Nephron progenitor cell (in vitro differentiated cells): ENCODE measurements at regions not wholly inside any gene's neighbourhood (a gene's known extent, or its start where the extent isn't known, plus 50 kb on each side); places are given as distances from the start of the nearest gene placed in this dataset.
A peak's percentile ranks its signal among the peaks of the same experiment; 100 is the strongest.

Experiments
- DNase-seq: peaks from one replicate; pipeline ENCODE4 v3.0.0; 2021
- H3K27ac Mint-ChIP-seq: 2 replicates; pipeline ENCODE4 v1.8.0; 2021; ENCODE audit warnings: mild to moderate bottlenecking, moderate library complexity, mixed read lengths
- H3K27me3 Mint-ChIP-seq: 2 replicates; pipeline ENCODE4 v1.8.0; 2021; ENCODE audit warnings: mild to moderate bottlenecking, low read depth, mixed read lengths; ENCODE audit not compliant: poor library complexity
- H3K36me3 Mint-ChIP-seq: 2 replicates; pipeline ENCODE4 v1.8.0; 2021; ENCODE audit warnings: low read depth, mixed read lengths
- H3K4me1 Mint-ChIP-seq: 2 replicates; pipeline ENCODE4 v1.8.0; 2021; ENCODE audit warnings: mixed read lengths
- H3K4me3 Mint-ChIP-seq: 2 replicates; pipeline ENCODE4 v1.8.0; 2021; ENCODE audit warnings: mild to moderate bottlenecking, moderate library complexity, mixed read lengths
- H3K9me3 Mint-ChIP-seq: 2 replicates; pipeline ENCODE4 v1.8.0; 2021; ENCODE audit warnings: mild to moderate bottlenecking, moderate library complexity, mixed read lengths
- CTCF ChIP-seq: fragments of 200-600 bp; sonication (generic); IDR thresholded peaks from 2 replicates; pipeline ENCODE4 v1.5.0; 2021; ENCODE audit warnings: antibody characterized with exemption

- Mint-ChIP-seq H3K27me3 (peaks cover 22% of the 10 kb centered on the region), H3K4me1 (no peaks in the 10 kb centered on the region), H3K4me3 (no peak overlapping the region), H3K9me3 (no peaks in the 10 kb centered on the region), H3K36me3 (no peaks in the 10 kb centered on the region), H3K27ac (peak overlapping the region; percentile 50)
- no peak for DNase-seq
- TF ChIP-seq CTCF, result no peak
Measured at GRCh38 chr2:136404925-136405324, 287.0 kb upstream of the CXCR4 start.

GRCh38 chr2:136404176-136404575 lies 286.2 kb upstream of the CXCR4 start:
- no peak overlapping the region for H3K4me3 Mint-ChIP-seq
- DNase-seq, result no peak
- H3K36me3 Mint-ChIP-seq, result no peaks in the 10 kb centered on the region
- H3K27ac Mint-ChIP-seq, result no peak overlapping the region
- no peaks in the 10 kb centered on the region for H3K4me1 Mint-ChIP-seq
- no peak for TF ChIP-seq CTCF
- H3K9me3 Mint-ChIP-seq, result no peaks in the 10 kb centered on the region
- H3K27me3 Mint-ChIP-seq, result peaks cover 23% of the 10 kb centered on the region

- DNase-seq, result no peak
- no peaks in the 10 kb centered on the region for H3K36me3 Mint-ChIP-seq
- H3K4me1 Mint-ChIP-seq, result no peaks in the 10 kb centered on the region
- H3K27me3 Mint-ChIP-seq, result peaks cover 16% of the 10 kb centered on the region
- H3K9me3 Mint-ChIP-seq, result no peaks in the 10 kb centered on the region
- no peak for TF ChIP-seq CTCF
- no peak overlapping the region for H3K4me3 Mint-ChIP-seq
- no peak overlapping the region for H3K27ac Mint-ChIP-seq
Measured at GRCh38 chr2:136402281-136402680, 284.3 kb upstream of the CXCR4 start.

GRCh38 chr2:136399667-136400289 lies 281.8 kb upstream of the CXCR4 start:
- peaks cover 19% of the 10 kb centered on the region for H3K27me3 Mint-ChIP-seq
- no peaks in the 10 kb centered on the region for H3K4me1 Mint-ChIP-seq

GRCh38 chr2:136395582-136395981 lies 277.6 kb upstream of the CXCR4 start:
- H3K27me3 Mint-ChIP-seq, result peaks cover 11% of the 10 kb centered on the region
- no peak for DNase-seq
- H3K9me3 Mint-ChIP-seq, result no peaks in the 10 kb centered on the region
- no peaks in the 10 kb centered on the region for H3K4me1 Mint-ChIP-seq
- TF ChIP-seq CTCF, result no peak
- no peak overlapping the region for H3K27ac Mint-ChIP-seq
- no peaks in the 10 kb centered on the region for H3K36me3 Mint-ChIP-seq
- H3K4me3 Mint-ChIP-seq, result no peak overlapping the region

More at GRCh38 chr2:136399667-136400289, 281.8 kb upstream of the CXCR4 start:
- no peaks in the 10 kb centered on the region for H3K36me3 Mint-ChIP-seq
- DNase-seq, result no peak
- no peak for TF ChIP-seq CTCF
- H3K4me3 Mint-ChIP-seq, result no peak overlapping the region
- H3K27ac Mint-ChIP-seq, result no peak overlapping the region
- H3K9me3 Mint-ChIP-seq, result no peaks in the 10 kb centered on the region
